AG04450 (cell line): ENCODE measurements at regions not wholly inside any gene's neighbourhood (a gene's known extent, or its start where the extent isn't known, plus 50 kb on each side); places are given as distances from the start of the nearest gene placed in this dataset.

ENCODE experiments used
- CTCF ChIA-PET: fragments of 300-600, 350-600 bp; formaldehyde crosslinking; extraction: SDS; loops from one replicate; lab custom pipeline; 2022; ENCODE audit warnings: antibody characterized with exemption, inconsistent platforms; lab: Charles Lee
- POLR2A ChIA-PET: fragments of 350-600 bp; formaldehyde crosslinking; extraction: SDS; loops from one replicate; lab custom pipeline; 2021; ENCODE audit warnings: antibody characterized with exemption, inconsistent platforms; lab: Yijun Ruan, JAX
- DNase-seq: peaks from one replicate; pipeline ENCODE4 v3.0.0-alpha.2; 2011; ENCODE audit warnings: low read depth, low spot score
- H3K27ac ChIP-seq: one replicate; pipeline ENCODE4 v1.5.1; 2012; ENCODE audit warnings: low read depth, low read length, control low read depth
- H3K27me3 ChIP-seq: one replicate; pipeline ENCODE4 v1.6.0; 2012; ENCODE audit warnings: low read length; ENCODE audit not compliant: control insufficient read depth, insufficient read depth
- H3K4me3 ChIP-seq: 2 replicates; pipeline ENCODE4 v1.5.1; 2011; ENCODE audit warnings: mild to moderate bottlenecking, low read depth, low read length, control low read depth
- H3K9me3 ChIP-seq: 2 replicates; pipeline ENCODE4 v1.5.1; 2012; ENCODE audit warnings: low read length; ENCODE audit not compliant: control insufficient read depth, insufficient read depth
- CTCF ChIP-seq: IDR thresholded peaks from 2 replicates; pipeline ENCODE4 v1.5.1; 2011; ENCODE audit warnings: low read depth, low read length, control low read depth, inconsistent platforms

- no peak overlapping the region for H3K4me3 ChIP-seq
- ChIA-PET CTCF (no interaction called here), POLR2A (interaction anchor here (0.6 kb wide), 1 partner anchor 32 kb away, joined by 5 read pairs; no protein-coding TSS in a partner anchor)
- H3K27ac ChIP-seq, result no peak overlapping the region
- TF ChIP-seq CTCF, result peak; percentile 25; the same call in 1 of the 2 replicates
- no peaks in the 10 kb centered on the region for H3K27me3 ChIP-seq
- no peak for DNase-seq
- no peaks in the 10 kb centered on the region for H3K9me3 ChIP-seq
Measured at GRCh38 chr5:142441616-142442015, 116.8 kb upstream of the SPRY4 start.

GRCh38 chr5:142439207-142439860 is 114.5 kb upstream of the SPRY4 start:
- TF ChIP-seq CTCF, result no peak
- Histone ChIP-seq H3K9me3 (no peaks in the 10 kb centered on the region), H3K27ac (no peak overlapping the region), H3K27me3 (no peaks in the 10 kb centered on the region), H3K4me3 (no peak overlapping the region)
- ChIA-PET CTCF (no interaction called here), POLR2A (no interaction called here)
- no peak for DNase-seq

GRCh38 chr5:142438573-142438972 is 113.8 kb upstream of the SPRY4 start:
- no peak for DNase-seq
- Histone ChIP-seq H3K27me3 (no peaks in the 10 kb centered on the region), H3K27ac (no peak overlapping the region), H3K4me3 (no peak overlapping the region), H3K9me3 (no peaks in the 10 kb centered on the region)
- CTCF ChIA-PET, result interaction anchor here (0.7 kb wide), 1 partner anchor 35 kb away, joined by 3 read pairs; no protein-coding TSS in a partner anchor
- POLR2A ChIA-PET, result no interaction called here
- TF ChIP-seq CTCF, result no peak

GRCh38 chr5:142437563-142437962 is 112.7 kb upstream of the SPRY4 start:
- no peak for DNase-seq
- no peaks in the 10 kb centered on the region for H3K27me3 ChIP-seq
- H3K9me3 ChIP-seq, result no peaks in the 10 kb centered on the region
- POLR2A ChIA-PET, result no interaction called here
- TF ChIP-seq CTCF, result no peak
- CTCF ChIA-PET, result no interaction called here
- no peak overlapping the region for H3K4me3 ChIP-seq
- H3K27ac ChIP-seq, result no peak overlapping the region

- Histone ChIP-seq H3K4me3 (no peak overlapping the region), H3K9me3 (no peaks in the 10 kb centered on the region), H3K27me3 (no peaks in the 10 kb centered on the region), H3K27ac (no peak overlapping the region)
- ChIA-PET CTCF (interaction anchor here (0.6 kb wide), 1 partner anchor 151 kb away, joined by 3 read pairs; no protein-coding TSS in a partner anchor), POLR2A (interaction anchor here (0.7 kb wide), 1 partner anchor 314 kb away, joined by 3 read pairs; no protein-coding TSS in a partner anchor)
- TF ChIP-seq CTCF, result no peak
- no peak for DNase-seq
Measured at GRCh38 chr5:142435410-142436115, 110.7 kb upstream of the SPRY4 start.
